ENCODE measurements at regions not wholly inside any gene's neighbourhood (a gene's known extent, or its start where the extent isn't known, plus 50 kb on each side); places are given as distances from the start of the nearest gene placed in this dataset.

GRCh38 chr17:83196973-83197880, 117.8 kb downstream of the METRNL start:
- Histone ChIP-seq H3K27me3 (no peaks in the 10 kb centered on the region), H3K36me3 (no peaks in the 10 kb centered on the region), H3K27ac (peak overlapping the region; percentile 93), H3K9me3 (no peaks in the 10 kb centered on the region), H3K4me3 (no peak overlapping the region), H3K4me1 (peaks cover 82% of the 10 kb centered on the region)
- no peak for DNase-seq (ENCODE audit: extremely low spot score in 2 of 2)
- intact Hi-C loops (cut with DNase I) = no loop called here
- peak in 1 of 2 donors; percentile 36 for TF ChIP-seq POLR2AphosphoS5 (IDR thresholded peaks at IDR 0.05; ENCODE audit: insufficient read depth in 1 of 2, low read depth in 1 of 2)
- TF ChIP-seq, protein P1, sequence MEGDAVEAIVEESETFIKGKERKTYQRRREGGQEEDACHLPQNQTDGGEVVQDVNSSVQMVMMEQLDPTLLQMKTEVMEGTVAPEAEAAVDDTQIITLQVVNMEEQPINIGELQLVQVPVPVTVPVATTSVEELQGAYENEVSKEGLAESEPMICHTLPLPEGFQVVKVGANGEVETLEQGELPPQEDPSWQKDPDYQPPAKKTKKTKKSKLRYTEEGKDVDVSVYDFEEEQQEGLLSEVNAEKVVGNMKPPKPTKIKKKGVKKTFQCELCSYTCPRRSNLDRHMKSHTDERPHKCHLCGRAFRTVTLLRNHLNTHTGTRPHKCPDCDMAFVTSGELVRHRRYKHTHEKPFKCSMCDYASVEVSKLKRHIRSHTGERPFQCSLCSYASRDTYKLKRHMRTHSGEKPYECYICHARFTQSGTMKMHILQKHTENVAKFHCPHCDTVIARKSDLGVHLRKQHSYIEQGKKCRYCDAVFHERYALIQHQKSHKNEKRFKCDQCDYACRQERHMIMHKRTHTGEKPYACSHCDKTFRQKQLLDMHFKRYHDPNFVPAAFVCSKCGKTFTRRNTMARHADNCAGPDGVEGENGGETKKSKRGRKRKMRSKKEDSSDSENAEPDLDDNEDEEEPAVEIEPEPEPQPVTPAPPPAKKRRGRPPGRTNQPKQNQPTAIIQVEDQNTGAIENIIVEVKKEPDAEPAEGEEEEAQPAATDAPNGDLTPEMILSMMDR (IDR thresholded peaks at IDR 0.05) = no peak

GRCh38 chr17:83198366-83199341, 119.2 kb downstream of the METRNL start:
- Histone ChIP-seq H3K4me1 (peaks cover 89% of the 10 kb centered on the region), H3K27ac (peak overlapping the region; percentile 95), H3K4me3 (no peak overlapping the region), H3K9me3 (no peaks in the 10 kb centered on the region), H3K27me3 (no peaks in the 10 kb centered on the region), H3K36me3 (no peaks in the 10 kb centered on the region)
- no peak for DNase-seq (ENCODE audit: extremely low spot score in 2 of 2)
- intact Hi-C loops (cut with DNase I) = no loop called here
- TF ChIP-seq POLR2AphosphoS5 (IDR thresholded peaks at IDR 0.05; ENCODE audit: insufficient read depth in 1 of 2, low read depth in 1 of 2) (no peak), POLR2A (IDR thresholded peaks at IDR 0.05) (no peak)
- TF ChIP-seq, protein P1 (IDR thresholded peaks at IDR 0.05) = no peak

DNA sequence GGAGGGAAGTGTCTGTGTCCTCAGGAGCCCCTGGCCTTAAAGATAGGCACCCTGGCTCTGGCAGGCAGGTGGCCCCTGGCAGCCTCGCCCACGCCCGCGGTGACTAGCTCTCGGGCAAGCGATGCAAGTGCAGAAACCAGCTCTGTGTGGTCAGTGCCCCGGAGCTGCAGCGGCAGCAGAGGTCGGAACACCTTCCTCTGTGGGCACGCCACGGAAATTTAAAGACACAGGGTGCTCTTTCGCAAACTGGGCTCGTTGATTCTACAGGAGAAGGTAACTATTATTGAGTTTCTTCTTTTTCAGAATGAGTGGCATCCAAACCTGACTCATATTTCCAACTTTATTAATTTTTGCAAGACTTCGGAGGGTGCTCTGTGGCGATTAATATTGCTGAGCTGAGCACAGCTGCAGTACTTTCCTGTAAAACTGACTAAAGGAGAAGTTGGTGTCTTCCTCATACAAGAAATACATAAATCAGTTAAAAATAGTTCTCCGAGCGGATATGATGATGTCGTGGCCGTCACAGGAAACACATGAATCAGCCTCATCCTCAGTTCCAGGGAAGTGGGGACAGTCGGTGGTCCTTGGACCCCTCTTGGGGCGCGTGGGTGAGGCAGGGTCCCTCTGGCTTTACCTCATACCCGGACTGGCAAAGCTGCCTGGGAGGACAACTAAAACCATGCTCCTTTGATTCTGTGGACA, 120.2 kb downstream of the METRNL start:
- H3K27me3 ChIP-seq = no peaks in the 10 kb centered on the region
- no peak for DNase-seq (ENCODE audit: extremely low spot score in 2 of 2)
- intact Hi-C loops (cut with DNase I) = no loop called here
- peak overlapping the region; percentile 95 for H3K27ac ChIP-seq
- no peaks in the 10 kb centered on the region for H3K9me3 ChIP-seq
- H3K4me3 ChIP-seq = no peak overlapping the region
- no peaks in the 10 kb centered on the region for H3K36me3 ChIP-seq
- H3K4me1 ChIP-seq = peaks cover 88% of the 10 kb centered on the region
- TF ChIP-seq POLR2A (IDR thresholded peaks at IDR 0.05) = no peak
- TF ChIP-seq POLR2AphosphoS5 (IDR thresholded peaks at IDR 0.05; ENCODE audit: insufficient read depth in 1 of 2, low read depth in 1 of 2) = no peak
- TF ChIP-seq, protein P1 (IDR thresholded peaks at IDR 0.05) = no peak

DNA sequence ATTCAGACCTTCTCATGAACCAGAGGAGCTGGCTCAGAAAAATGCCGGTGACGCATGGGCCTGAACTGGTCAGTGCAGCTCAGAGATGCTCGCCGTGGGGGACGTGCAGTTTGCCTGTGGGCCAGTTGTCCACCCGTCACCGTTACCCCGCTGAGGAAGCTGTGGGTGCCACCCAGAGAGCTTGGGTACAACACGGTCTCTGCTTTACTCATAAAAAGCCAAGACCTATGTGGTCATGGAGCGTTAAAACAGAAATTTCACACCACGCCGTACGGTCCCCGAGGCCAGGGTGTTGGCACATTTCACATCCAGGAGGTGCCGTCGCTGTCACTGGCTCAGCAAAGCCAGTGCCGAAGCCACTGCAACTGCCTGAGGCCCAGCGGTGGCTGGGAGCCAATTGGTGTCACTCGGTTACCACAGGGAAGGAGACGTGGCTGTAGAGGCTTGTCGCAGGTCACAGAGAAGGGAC, 120.9 kb downstream of the METRNL start:
- DNase-seq (ENCODE audit: extremely low spot score in 2 of 2) = no peak
- Histone ChIP-seq H3K27ac (peak overlapping the region; percentile 95), H3K9me3 (no peaks in the 10 kb centered on the region), H3K27me3 (no peaks in the 10 kb centered on the region), H3K36me3 (no peaks in the 10 kb centered on the region), H3K4me1 (peaks cover 81% of the 10 kb centered on the region), H3K4me3 (no peak overlapping the region)
- TF ChIP-seq POLR2AphosphoS5 (IDR thresholded peaks at IDR 0.05; ENCODE audit: insufficient read depth in 1 of 2, low read depth in 1 of 2) = peak in 1 of 2 donors; percentile 53
- TF ChIP-seq, protein P1 (IDR thresholded peaks at IDR 0.05) = no peak
- TF ChIP-seq POLR2A (IDR thresholded peaks at IDR 0.05) = no peak
- intact Hi-C loops (cut with DNase I) = no loop called here

Measured in vagina (tissue), 2 donors.